T follicular helper cell (primary cell): ENCODE measurements at regions not wholly inside any gene's neighbourhood (a gene's known extent, or its start where the extent isn't known, plus 50 kb on each side); places are given as distances from the start of the nearest gene placed in this dataset.

Source experiments
- DNase-seq: peaks from one replicate; pipeline ENCODE4 v3.0.0-alpha.2; 2020; ENCODE audit warnings: low read depth

DNA sequence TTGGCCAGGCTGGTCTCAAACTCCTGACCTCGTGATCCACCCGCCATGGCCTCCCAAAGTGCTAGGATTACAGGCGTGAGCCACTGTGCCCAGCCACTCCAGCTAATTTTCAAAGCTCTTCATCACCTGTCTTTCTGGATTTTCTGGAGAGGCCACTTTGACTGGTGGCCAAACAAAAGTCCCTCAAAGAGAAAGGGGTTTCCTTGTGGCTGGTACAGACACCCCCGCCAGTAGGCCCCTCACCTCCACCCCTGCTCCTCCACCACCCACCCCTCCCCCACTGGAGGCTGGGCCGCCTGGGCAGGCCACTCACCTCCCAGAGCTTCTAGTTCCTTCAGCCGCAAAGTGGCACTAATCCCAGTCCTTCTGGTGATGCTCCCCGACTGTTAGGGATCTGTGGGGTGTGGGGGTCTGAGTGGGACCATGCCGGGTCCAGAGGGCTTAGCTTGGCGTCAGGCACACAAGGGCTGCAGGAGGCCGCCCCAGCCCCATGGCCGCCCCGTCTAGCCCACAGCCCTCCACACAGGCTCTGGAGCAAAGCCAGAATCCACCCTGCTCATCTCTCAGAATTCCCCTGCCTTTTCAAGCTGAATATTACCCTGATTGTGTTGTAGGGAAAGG lies 182.0 kb upstream of the IER5L start:
- DNase-seq: no peak

DNA sequence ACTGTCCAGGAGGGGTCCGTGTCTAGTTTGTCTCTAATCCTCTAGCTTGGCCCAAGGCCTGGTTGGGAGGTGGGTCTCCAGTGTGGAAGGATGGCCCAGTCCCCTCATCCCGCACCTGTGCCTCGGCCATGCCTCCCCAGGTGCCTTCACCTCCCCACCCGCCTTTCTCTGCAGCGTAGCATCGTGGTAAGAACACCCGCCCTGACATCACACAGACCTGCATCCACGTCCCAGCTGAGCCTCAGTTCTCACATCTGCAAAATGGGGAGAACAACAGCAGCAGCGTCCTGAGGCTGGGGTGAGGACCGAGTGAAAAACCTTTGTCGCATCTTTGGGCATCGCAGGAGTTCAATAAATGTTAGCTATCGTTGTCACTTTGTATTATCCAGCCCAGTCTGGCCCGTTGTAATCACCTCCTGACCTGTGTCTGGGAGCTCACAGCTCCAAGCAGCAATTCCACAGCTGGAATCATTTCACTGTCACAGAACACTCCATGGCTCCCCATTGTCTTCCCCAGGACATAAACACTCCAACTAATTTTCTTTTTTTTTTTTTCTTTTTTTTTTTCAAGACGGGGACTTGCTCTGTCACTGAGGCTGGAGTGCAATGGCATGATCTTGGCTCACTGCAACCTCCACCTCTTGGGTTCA lies 181.2 kb upstream of the IER5L start:
- DNase-seq: no peak

DNA sequence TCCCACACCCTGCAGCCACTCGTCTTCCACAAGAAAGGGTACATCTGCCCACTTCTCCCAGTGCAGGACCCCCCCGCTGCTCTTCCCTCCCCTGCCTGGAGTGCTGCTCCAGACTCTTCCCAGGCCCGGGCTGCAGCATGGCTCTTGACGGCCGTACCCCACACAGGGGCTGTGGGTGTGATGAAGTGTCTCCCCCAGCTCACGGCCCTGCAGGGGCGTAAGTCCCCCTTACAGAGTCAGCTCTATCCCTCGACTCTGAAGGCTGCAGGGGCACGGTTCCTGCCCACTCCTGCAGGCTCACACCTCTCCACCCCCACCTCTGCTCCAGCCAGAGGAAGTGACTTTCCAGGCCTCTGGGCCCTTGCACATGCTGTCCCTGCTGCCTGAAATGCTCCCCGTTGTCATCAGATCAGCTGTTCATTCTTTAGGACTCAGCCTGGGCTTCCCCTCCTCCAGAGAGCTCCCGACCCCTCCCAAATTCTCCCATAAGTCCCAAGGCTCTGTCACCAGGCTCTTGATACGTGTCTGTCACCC lies 180.6 kb upstream of the IER5L start:
- no peak for DNase-seq

DNA sequence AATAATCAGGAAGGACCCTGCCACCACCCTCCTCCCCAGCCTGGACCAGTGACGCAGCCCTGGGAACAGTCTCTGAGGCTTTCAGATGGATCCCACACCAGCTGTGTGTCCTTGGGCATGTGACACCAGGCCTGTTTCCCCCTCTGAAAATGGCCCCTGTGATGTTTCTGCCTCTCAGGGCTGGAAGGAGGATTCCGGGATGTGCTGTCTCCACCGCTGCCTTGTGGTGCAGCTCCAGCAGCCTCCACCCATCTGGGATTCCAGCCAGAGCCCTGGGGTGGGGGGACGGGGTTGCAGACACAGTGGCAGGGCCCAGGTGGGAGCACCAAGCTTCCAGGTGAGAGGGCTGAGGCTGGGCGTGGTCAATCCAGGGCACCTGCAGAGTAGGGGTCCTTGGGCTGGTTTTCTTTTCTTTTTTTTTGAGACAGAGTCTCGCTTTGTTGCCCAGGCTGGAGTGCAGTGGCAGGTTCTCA lies 179.7 kb upstream of the IER5L start:
- no peak for DNase-seq

DNA sequence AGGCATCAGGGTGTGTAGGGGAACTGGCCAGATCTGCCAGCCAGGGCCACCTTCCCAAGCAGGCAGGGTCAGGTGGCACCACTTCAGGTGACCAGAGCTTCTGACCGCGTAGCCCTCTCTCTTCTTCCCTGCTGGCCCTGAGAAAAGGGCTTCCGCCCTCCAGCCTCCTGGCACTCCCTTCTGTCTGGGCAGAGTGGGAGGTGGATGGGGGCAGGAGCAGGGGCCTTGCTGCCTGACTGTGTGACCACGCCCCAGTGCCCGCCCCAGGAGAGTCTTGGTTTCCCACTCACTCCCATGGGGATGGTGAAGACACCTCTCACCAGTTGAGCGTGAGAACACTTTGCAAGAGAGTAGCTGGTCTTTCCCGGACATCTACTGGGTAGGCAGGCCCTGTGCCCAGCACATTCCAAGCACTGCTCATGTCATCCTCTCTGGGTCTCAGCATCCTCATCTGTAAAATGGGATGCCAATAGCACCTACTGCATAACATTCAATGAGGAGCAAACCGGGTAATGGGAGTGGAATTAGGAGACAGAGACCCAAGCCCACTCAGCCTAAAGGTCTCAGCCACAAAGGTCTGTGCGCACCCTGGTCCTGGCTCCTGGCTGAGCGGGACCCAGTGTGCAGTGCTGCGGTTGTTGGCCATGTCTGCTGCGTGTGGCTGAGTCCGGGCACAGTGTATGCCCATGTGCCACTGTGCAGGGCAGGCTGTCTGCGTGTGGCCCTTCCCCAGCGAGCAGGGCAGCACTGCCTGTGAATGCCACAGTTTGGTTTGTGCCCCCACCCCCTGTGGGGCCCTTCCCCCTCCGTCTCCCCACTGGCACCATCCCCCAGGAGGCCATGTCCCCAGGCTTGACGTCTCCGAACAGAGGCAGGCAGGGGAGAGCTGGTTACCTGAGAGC lies 179.1 kb upstream of the IER5L start:
- no peak for DNase-seq

DNA sequence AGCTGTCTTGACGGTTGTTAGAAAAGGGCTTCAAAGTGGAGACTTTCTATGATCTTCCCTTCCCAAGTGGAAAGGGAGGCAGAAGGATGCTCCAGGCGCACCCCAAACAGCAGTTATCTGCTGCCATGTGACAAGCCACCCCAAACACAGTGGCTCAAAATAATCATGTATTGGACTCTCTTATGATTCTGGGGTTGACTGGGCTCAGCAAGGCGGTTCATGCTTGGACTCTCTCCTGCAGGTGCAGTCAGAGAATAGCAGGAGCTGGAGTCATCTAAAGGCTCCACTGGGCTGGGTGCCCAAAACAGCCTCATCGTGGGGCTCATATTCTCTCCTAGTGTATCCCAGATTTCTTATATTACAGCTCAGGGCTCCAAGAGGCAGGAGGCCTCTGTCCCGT lies 177.6 kb upstream of the IER5L start:
- no peak for DNase-seq

DNA sequence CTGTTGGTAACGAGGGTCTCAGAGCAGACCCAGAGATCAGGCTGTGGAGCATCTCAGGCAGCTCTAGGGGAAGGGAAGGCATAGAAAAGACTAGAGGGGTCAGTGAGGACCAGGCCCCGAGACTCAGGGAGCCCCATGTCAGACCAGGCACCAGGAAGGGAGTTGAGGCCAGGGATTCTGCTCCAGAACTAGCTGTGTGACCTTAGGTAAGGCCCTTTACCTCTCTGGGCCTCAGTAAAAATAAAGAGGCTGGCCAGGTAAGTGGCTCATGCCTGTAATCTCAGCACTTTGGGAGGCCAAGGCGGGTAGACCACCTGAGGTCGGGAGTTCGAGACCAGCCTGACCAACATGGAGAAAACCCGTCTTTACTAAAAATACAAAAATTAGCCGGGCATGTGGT lies 176.4 kb upstream of the IER5L start:
- no peak for DNase-seq

DNA sequence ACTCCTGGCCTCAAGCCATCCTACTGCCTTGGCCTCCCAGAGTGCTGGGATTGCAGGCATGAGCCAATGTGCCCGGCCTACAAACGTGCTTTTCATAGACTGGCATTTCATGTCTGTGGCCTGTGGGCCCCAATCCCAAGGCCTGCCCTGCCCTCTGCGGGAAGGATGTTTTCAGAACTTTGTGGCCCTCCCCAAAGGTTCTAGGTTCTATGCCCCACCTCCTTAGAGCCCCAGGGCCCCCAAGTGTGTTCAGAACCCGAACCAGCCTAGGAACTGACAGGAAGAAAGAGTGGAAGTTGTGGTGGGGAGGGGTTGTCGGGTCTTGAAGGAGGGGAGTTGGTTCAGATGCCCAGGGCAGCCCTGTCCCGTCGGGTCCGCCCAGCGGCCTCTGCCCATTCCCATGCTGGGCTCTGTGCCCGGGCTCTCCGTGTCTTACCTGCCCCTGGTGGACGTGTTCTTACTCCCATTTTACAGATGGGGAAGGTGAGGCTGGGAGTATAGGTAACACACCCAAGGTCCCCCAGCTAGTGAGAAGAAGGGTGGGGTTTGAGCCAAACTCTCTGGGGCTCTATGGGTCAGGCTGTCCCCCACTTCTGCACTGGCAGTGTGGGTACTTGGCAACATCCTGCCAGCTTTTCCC lies 175.8 kb upstream of the IER5L start:
- DNase-seq: no peak

DNA sequence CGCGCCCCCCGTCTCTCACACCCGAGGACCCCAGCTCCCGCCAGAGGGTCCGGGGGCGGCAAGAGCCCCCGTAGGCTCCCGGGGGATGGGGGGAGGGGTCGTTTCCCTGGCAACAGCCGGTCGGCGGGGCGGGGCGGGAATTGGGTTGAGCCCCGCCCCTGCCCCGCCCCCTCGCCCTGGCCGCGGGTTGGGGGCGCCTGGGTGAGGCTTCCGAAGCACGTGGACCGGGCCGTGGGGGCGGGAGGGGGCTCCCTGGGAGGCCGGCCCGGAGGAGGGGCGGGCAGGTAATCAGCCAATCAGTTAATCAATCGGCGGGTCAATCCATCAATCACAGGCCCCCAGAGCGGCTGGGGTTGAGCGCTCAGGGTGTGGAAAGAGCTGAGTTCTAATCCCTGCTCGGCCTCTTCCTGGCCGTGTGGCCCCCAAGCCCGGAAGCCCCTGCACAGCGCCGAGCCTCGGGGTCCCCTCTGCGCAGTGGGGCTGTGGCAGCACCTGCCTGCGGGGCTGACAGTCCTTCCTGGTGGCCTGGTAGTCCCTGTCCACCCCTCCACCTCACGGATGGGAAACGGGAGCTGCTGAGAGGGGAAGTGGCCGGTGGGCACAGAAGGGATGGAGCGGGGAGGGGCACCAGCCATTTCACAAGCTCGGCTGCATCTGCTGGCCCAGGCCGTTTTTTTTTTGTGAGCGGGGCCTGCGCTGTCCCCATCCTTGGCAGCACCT lies 174.2 kb upstream of the IER5L start:
- DNase-seq: no peak

DNA sequence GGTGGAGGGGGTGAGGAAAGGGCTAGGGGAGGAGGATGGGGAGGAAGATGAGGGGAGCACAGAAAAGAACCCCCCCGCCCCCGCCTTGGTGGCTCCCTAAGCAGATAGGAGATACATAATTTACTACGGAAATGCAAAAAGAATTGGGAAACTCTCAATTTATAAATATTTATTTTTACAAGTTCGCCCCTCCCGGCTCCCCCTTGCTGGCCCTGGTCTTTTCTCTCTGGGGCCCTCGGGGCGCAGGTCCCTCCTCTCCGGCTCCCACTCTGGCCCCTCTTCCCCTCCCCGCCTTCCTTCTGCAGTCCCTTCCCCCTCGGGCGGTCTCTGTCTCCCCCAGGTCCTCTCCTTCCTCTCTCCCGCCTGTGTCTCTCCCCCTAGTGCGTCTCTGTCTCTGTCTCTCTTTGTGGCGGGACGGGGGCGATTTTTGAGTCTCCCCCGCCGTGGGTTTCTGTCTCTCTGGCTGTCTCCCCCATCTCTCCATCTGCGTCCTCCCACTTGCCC lies 173.6 kb upstream of the IER5L start:
- DNase-seq: no peak

DNA sequence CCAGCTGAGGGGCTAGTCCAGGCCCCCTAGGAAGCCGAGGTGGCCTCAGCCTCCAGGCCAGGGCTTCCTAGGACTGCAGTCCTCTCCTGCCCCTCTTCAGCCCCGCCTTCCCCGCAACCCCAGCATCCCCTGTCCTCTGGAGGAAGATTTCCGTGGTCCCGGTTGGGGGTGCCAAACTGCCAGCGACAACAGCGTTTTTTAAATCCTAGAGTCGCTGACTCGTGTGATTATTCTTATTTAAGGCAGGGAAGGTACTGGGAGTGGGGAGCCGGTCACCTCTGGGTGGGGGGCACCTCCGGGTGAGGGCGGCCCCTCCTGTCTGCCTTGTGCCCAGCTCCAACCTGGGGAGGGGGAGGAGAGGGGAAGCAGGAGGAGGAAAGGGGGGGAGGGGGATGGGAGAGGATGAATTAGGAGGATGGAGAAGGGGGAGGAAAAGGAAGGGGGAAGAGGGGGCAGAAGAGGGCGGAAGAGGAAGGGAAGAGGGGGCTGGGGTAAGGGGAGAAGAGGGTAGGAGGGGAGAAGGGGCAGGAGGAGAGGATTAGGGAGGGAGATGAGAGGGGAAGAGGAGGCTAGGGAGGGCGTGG lies 173.1 kb upstream of the IER5L start:
- no peak for DNase-seq

DNA sequence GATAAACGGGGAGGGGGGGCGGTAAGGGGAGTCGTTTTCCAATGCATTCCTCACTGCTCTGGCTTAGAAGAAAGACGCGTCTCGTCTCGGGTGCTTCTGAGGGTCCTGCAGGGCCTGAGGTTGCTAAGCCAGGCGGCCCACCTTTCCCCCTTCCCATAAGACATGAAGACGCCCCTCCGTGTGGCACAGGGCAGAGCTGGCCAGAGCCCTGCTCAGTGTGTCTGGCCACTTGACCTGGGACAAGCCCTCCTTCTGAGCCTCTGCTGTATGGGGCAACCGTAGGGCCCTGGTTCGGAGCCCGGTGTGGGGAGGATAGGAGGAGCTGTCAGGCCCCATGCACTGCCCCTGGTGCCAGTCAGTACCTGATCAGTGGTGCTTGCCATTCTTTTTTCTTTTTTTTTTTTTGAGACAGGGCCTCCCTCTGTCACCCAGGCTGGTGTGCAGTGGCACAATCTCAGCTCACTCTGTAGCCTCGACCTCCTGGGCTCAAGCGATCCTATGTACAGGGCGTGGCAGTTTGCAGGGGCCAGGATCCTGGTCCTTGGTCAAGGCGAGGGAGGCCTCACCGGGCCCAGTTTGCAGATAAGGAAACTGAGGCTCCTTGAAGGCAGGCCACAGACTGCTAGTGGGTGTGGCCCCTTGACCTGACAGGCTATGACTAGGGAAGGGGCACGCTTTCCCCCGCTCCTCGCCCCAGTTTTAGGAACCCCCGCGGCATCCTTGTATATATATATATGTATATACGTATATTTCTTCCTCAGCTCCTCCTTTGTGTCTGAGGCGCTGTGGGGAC lies 172.3 kb upstream of the IER5L start:
- no peak for DNase-seq

DNA sequence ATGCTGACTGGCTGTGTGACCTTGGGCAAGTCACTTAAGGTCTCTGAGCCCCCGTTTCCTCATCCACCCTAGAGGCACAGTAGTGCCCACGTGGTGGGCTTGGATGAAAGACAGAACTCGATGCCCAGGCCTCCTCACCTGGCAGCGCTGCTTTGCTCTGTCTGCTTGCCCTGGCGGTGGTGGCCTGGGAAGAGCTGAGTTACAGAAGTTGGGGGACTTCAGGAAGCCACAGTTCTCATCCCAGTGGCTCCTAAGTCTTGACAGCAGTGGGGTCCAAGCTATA lies 171.5 kb upstream of the IER5L start:
- DNase-seq: no peak

DNA sequence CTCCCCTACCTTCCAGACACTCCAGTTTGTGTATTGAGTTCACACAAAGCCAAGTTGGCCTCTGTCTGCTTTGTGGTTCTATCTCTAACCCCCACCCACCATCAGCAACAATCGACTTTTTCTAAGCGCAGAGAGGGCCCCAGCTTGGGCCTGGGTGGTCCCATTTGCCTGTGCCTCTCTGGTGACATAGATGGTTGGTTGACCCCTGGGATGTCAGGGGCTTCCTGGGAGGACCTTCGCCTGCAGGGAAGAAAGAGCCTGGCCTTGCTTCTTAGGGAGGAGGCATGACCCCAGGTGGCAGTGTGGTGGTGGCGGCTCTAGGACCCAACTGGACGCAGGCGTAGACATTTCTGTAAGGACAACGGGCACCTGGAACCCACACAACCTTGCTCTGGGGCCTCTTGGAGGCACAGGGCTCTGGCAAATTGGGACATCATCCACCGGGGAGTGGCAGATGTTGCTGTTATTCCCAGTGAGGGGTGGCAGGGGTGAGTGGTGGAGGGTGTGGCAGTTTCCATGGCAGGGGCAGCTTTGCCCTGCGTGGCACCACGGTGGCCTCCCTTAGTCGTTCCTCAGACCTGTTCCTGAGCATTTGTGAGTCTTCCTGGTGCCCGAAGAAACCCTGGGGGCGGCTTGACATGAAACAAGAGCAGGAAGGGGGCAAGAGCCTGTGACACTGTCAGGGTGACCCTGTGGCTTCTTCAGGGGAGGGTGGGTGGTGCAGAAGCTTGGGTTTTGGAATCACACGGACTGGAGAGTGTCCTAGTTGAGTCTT lies 171.0 kb upstream of the IER5L start:
- no peak for DNase-seq

DNA sequence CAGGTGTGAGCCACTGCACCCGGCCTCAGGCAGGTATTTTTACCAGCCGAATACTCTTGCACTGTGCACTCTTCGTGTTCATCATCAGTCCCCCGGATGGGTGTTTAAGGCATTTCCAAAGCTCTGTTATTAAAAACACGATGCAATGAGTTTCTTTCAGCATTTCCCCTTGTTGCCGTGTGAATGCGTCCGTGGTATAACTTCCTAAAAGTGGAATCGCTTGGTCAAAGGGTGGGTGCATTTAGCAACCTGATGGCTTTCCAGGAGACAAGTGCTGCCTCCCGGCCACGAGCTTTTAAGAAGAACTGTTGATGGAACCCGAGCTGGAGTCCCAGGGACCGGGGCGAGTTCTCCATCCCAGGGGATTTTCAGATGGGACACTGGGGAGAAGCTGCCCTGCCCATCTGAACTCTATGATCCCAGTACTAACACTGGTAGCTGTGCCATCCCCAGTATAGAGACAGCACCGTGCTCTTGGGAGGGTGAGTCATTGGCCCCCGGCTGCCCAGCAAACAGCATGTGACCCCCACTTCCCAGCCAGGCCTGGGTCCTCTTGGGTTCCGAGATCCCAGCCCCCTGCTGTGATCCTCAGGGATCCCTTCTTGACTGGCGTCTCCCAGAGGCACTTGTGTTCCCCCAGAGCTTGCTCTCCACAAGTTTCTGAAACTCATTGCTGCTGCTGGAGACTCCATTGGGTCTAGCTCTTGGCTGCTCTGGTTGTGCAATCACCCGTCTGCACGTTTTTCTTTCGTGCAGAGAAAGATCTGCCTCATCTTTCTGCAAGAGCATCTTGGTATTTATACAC lies 169.5 kb upstream of the IER5L start:
- no peak for DNase-seq

DNA sequence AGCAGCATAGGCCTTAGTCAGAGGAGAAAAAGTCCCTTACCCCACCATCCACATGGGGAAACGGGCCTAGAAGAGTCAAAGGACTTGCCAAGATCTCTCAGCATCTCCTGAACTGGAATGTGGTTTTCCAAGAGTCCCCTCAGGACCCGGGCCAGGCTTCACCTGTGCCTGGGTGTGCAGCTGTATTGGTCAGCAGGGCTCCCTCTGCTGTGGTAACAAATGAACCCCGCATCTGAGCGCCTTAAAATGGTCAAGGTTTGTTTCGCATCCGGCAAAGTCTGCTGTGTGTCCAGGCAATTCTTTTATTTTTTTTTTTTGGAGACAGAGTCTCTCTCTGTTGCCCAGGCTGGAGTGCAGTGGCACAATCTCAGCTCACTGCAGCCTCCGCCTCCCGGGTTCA lies 168.0 kb upstream of the IER5L start:
- no peak for DNase-seq

DNA sequence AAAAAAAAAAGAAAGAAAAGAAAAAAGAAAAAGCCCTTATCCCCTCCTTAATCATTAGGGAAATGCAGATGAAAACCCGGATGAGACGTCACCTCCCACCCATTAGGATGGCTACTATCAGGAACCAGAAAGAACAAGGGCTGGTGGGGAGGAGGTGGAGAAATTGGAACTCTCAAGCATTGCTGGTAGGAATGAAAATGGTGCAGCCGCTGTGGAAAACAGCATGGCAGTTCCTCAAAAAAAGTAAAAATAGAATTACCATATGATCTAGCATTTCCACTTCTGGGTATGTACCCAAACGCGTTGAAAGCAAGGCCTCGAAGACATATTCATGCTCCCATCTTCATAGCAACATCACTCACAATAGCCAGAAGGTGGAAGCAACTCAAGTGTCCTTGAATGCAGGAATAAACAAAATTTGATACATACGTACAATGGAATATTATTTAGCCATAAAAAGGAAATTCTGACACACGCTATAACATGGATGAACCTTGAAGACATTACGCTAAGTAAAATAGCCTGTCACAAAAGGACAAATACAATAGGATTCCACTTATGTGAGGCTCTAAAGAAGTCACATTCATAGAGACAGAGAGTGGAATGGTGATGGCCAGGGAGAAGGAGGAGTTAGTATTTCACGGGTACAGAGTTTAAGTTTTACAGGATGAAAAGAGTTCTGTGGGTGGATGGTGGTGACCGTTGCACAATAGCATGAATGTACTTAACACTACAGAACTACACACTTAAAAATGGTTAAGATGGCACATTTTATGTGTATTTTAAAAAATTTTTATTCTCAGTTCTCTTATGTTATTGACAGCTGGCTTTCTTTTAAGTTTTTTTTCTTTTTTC lies 166.8 kb upstream of the IER5L start:
- DNase-seq: no peak
